ENCODE measurements at regions not wholly inside any gene's neighbourhood (a gene's known extent, or its start where the extent isn't known, plus 50 kb on each side); places are given as distances from the start of the nearest gene placed in this dataset.

- Mint-ChIP-seq H3K4me3 (no peak overlapping the region), H3K36me3 (no peaks in the 10 kb centered on the region), H3K27ac (no peak overlapping the region), H3K9me3 (peaks cover 12% of the 10 kb centered on the region; the same call in 1 of the 2 replicates), H3K4me1 (no peaks in the 10 kb centered on the region; the same call in 1 of the 2 replicates), H3K27me3 (ENCODE audit: low read depth) (no peaks in the 10 kb centered on the region)
- DNase-seq (ENCODE audit: low spot score) (no peak), ATAC-seq (no peak)
- CTCF ChIA-PET, result no interaction called here
- TF ChIP-seq E2F4 (CRISPR knock-in tag; IDR thresholded peaks at IDR 0.05; ENCODE audit: borderline replicate concordance, low read depth) (no peak), ZSCAN18 (CRISPR knock-in tag; IDR thresholded peaks at IDR 0.05) (no peak), ATF1 (CRISPR knock-in tag; IDR thresholded peaks at IDR 0.05) (no peak), ATF2 (CRISPR knock-in tag; IDR thresholded peaks at IDR 0.05; ENCODE audit: borderline replicate concordance, low read depth) (no peak), ZNF232 (CRISPR knock-in tag; IDR thresholded peaks at IDR 0.05) (no peak), ARID4B (CRISPR knock-in tag; IDR thresholded peaks at IDR 0.05; ENCODE audit: borderline replicate concordance) (no peak), OVOL2 (CRISPR knock-in tag; IDR thresholded peaks at IDR 0.05; ENCODE audit: borderline replicate concordance) (no peak)
- POLR2A ChIA-PET, result no interaction called here
These were observed 148.7 kb upstream of the JARID2 start for GRCh38 chr6:15096894-15097837.

DNA sequence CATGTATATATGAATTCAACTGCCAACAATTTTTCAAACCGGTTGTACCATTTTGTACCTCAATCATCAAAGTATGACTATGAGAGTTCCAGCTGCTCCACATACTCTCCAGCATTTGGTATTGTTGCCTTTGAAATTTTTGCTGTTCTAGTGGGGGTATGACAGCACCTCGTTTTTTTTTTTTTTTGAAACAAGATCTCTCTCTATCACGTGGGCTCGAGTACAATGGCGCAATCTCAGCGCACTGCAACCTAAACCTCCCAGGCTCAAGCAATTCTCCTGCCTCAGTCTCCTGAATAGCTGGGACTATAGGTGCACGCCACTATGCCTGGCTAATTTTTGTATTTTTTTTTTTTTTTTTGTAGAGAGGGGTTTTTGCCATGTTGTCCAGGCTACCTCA is 144.7 kb upstream of the JARID2 start:
- Mint-ChIP-seq H3K4me3 (no peak overlapping the region), H3K9me3 (peaks cover 8% of the 10 kb centered on the region), H3K4me1 (no peaks in the 10 kb centered on the region), H3K27ac (no peak overlapping the region), H3K27me3 (ENCODE audit: low read depth) (no peaks in the 10 kb centered on the region), H3K36me3 (peaks cover 3% of the 10 kb centered on the region; the same call in 1 of the 2 replicates)
- ATAC-seq (no peak), DNase-seq (ENCODE audit: low spot score) (no peak)
- ChIA-PET POLR2A (interaction anchor here (0.5 to 0.6 kb wide), 2 partner anchors 54 to 83 kb away, joined by 3 read pairs; no protein-coding TSS in a partner anchor), CTCF (no interaction called here)
- TF ChIP-seq ZNF396 (CRISPR knock-in tag; IDR thresholded peaks at IDR 0.05; ENCODE audit: borderline replicate concordance), result no peak
- TF ChIP-seq, protein P1, sequence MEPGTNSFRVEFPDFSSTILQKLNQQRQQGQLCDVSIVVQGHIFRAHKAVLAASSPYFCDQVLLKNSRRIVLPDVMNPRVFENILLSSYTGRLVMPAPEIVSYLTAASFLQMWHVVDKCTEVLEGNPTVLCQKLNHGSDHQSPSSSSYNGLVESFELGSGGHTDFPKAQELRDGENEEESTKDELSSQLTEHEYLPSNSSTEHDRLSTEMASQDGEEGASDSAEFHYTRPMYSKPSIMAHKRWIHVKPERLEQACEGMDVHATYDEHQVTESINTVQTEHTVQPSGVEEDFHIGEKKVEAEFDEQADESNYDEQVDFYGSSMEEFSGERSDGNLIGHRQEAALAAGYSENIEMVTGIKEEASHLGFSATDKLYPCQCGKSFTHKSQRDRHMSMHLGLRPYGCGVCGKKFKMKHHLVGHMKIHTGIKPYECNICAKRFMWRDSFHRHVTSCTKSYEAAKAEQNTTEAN (CRISPR knock-in tag; IDR thresholded peaks at IDR 0.05), result no peak
- no peak for TF ChIP-seq TEAD4 (CRISPR knock-in tag; IDR thresholded peaks at IDR 0.05)
- TF ChIP-seq ARID4B (CRISPR knock-in tag; IDR thresholded peaks at IDR 0.05; ENCODE audit: borderline replicate concordance), result no peak
- no peak for TF ChIP-seq TEAD1 (CRISPR knock-in tag; IDR thresholded peaks at IDR 0.05)
- no peak for TF ChIP-seq SP1 (CRISPR knock-in tag; conservative IDR thresholded peaks at IDR 0.05)
- no peak for TF ChIP-seq ZNF671 (CRISPR knock-in tag; IDR thresholded peaks at IDR 0.05)
- no peak for TF ChIP-seq GTF2I (CRISPR knock-in tag; conservative IDR thresholded peaks at IDR 0.05)
- TF ChIP-seq GRHL2 (CRISPR knock-in tag; IDR thresholded peaks at IDR 0.05; ENCODE audit: insufficient replicate concordance, severe bottlenecking), result no peak
- no peak for TF ChIP-seq ZNF219 (CRISPR knock-in tag; IDR thresholded peaks at IDR 0.05; ENCODE audit: borderline replicate concordance)
- no peak for TF ChIP-seq ATF2 (CRISPR knock-in tag; IDR thresholded peaks at IDR 0.05; ENCODE audit: borderline replicate concordance, low read depth)
- no peak for TF ChIP-seq CREM (CRISPR knock-in tag; IDR thresholded peaks at IDR 0.05)
